ENCODE measurements at regions not wholly inside any gene's neighbourhood (a gene's known extent, or its start where the extent isn't known, plus 50 kb on each side); places are given as distances from the start of the nearest gene placed in this dataset.

DNA sequence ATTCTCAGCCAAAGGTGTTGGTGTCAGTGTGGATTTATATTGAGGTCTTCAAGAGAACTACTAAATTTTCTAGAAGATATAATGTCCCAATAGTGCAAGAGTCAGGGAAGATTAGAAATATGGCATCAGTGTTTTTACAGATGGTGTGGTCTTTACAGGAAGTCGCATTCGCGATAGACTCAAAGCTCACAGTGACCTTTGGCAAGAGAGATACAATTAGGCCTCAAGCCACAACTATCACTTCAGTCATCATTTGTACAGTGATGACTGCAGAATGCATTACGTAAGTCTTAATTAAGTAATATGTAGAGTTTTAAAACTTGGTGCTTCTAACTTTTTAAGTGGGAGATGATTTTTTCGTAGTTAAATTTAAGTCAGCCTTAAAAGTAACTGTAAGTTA lies 237.2 kb upstream of the FSTL5 start:
- TF ChIP-seq ZFX (IDR thresholded peaks at IDR 0.05) (no peak), CTCF (conservative IDR thresholded peaks at IDR 0.05) (no peak)
- H3K27ac ChIP-seq, result no peak overlapping the region

DNA sequence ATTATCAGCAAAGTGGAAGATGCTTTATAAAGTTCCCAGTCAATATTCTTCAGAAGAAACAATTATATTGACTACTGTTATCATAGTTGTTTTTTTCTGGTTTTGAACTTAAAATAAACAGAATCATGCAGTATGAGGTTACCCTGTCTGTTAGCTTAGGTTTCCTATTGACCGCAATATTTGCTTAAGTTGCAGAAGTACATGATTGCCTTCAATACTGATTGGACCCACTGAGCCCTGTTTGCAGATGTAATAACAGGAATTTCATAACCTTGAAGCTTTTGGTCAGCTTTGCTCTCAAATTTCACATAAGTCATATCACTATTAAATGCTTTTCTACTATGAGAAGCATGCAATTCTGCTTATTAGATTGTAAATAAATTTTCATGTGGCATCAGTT lies 229.1 kb upstream of the FSTL5 start:
- TF ChIP-seq CTCF (conservative IDR thresholded peaks at IDR 0.05) (no peak), ZFX (IDR thresholded peaks at IDR 0.05) (no peak)
- no peak overlapping the region for H3K27ac ChIP-seq

- TF ChIP-seq CTCF (conservative IDR thresholded peaks at IDR 0.05) (no peak), ZFX (IDR thresholded peaks at IDR 0.05) (no peak)
These were observed 202.3 kb upstream of the FSTL5 start for GRCh38 chr4:162366146-162366545.

GRCh38 chr4:162364651-162365050 lies 200.9 kb upstream of the FSTL5 start:
- TF ChIP-seq ZFX (IDR thresholded peaks at IDR 0.05) (no peak), CTCF (conservative IDR thresholded peaks at IDR 0.05) (no peak)

More at GRCh38 chr4:162366146-162366545, 202.3 kb upstream of the FSTL5 start:
- no peak overlapping the region for H3K27ac ChIP-seq

GRCh38 chr4:162360369-162361149 lies 196.8 kb upstream of the FSTL5 start:
- H3K27ac ChIP-seq, result no peak overlapping the region
- TF ChIP-seq CTCF (conservative IDR thresholded peaks at IDR 0.05), result no peak
- TF ChIP-seq ZFX (IDR thresholded peaks at IDR 0.05), result no peak

More at GRCh38 chr4:162364651-162365050, 200.9 kb upstream of the FSTL5 start:
- no peak overlapping the region for H3K27ac ChIP-seq

GRCh38 chr4:162356181-162356580 lies 192.4 kb upstream of the FSTL5 start:
- no peak for TF ChIP-seq CTCF (conservative IDR thresholded peaks at IDR 0.05)
- TF ChIP-seq ZFX (IDR thresholded peaks at IDR 0.05), result no peak

DNA sequence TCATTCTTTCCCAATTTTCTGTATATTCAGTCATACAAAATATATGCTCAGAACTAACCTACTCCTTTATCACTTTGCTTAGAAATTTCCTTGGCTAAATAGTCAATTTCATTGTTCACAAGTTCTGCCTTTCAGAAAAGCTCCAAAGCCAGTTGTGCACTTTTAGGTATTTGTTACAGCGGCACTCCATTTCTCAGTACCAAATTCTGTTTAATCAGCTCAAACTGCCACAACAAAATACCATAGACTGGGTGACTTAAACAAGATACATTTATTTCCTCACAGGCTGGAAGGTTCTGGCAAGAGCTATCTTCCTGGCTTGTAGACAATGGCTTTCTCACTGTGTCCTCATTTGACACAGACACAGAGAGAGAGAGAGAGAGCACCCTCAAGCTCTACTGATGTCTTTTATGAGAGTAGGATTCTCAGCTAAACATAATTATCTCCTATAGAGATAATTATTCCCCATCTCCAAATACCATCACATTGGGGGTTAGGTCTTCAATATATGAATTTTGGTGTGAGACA lies 188.8 kb upstream of the FSTL5 start:
- TF ChIP-seq CTCF (conservative IDR thresholded peaks at IDR 0.05), result no peak
- TF ChIP-seq ZFX (IDR thresholded peaks at IDR 0.05), result no peak
- H3K27ac ChIP-seq, result no peak overlapping the region

More at GRCh38 chr4:162356181-162356580, 192.4 kb upstream of the FSTL5 start:
- no peak overlapping the region for H3K27ac ChIP-seq
